ENCODE measurements at regions not wholly inside any gene's neighbourhood (a gene's known extent, or its start where the extent isn't known, plus 50 kb on each side); places are given as distances from the start of the nearest gene placed in this dataset.
"Not testable (repeated sequence)": the region's sequence is repeated elsewhere in the genome, so short reads cannot be mapped to it uniquely, and the experiment has no call there.

DNA sequence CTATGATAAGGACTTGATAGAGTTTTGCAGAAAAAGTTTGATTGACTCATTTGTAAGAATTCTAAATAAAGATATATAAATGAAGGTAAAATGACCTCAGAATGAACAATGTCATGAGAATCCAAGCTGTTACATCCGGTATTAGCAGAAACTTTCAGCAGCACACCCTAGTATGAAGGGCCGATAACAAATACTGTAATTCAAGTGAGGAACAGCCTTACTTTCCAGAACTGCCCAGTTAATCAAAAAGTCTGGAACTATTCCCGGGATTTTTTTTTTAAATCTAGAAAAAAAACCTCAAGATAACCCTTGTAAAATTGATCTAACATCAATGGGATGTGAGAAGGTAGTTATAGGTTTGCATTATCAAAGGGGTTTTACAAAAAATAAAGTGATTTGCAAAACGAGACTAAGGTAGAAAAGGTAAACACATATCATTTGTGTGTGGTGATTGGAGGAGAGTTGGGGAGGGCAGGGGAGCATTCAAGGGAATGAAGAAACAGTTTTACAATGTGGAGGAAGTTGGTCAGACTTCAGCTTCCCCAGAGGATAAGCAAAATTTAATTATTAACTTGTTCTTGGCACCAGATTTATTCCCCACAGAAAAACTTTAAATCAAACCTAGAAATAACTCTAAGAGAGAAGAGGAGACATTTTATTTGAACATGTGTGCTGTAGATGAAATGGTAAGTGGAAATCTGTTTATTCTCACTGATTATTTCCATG lies 75.9 kb upstream of the VCAM1 start:
- Mint-ChIP-seq H3K36me3 (ENCODE audit: insufficient read depth in 2 of 2) (peaks cover 0 to 3% of the 10 kb centered on the region in 2 donors), H3K27me3 (ENCODE audit: low read depth) (no peaks in the 10 kb centered on the region), H3K4me3 (no peak overlapping the region), H3K9me3 (peaks cover 5 to 7% of the 10 kb centered on the region in 2 donors), H3K4me1 (ENCODE audit: low read depth) (no peaks in the 10 kb centered on the region), H3K27ac (no peak overlapping the region)
- DNase-seq (no peak), ATAC-seq (replicated peaks in 1 of 2) (no peak)

DNA sequence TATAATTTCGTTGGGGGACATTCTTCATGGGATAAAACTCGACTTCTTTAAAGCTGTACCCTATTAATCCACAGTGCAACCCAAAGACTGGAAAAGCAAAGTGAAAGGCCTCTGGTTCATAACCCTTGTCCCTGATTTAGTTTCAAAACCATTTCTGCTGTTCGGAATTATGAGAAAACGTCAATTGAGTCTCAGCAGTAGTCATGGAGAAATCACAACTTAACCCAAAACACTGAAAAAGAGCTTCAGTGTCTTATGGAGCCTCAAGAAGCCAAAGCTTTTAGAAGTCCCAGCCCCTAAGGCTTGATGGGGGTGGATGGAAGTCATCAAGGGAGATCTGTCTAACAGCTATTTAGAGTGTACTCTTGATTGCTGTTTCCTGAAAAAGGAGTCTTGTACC lies 73.5 kb upstream of the VCAM1 start:
- H3K27ac Mint-ChIP-seq = no peak overlapping the region
- peaks cover 10 to 12% of the 10 kb centered on the region in 2 donors for H3K9me3 Mint-ChIP-seq
- H3K36me3 Mint-ChIP-seq (ENCODE audit: insufficient read depth in 2 of 2) = peaks cover 4% of the 10 kb centered on the region in 2 donors
- H3K27me3 Mint-ChIP-seq (ENCODE audit: low read depth) = peaks cover 11% of the 10 kb centered on the region
- H3K4me3 Mint-ChIP-seq = no peak overlapping the region
- ATAC-seq (replicated peaks in 1 of 2) (no peak), DNase-seq (no peak)
- H3K4me1 Mint-ChIP-seq (ENCODE audit: low read depth) = no peaks in the 10 kb centered on the region

DNA sequence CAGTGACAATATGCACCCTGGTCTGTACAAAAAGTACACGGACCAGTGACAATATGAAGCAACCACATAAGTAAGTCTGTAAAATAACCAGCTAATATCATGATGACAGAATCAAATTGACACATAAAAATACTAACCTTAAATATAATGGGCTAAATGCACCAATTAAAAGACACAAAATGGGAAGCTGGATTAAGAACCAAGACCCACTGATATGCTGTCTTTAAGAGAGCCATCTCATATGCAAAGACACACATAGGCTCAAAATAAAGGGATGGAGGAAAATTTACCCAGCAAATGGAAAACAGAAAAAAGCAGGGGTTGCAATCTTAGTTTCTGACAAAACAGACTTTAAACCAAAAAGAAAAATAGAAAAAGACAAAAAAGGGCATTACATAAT lies 70.4 kb upstream of the VCAM1 start:
- Mint-ChIP-seq H3K4me1 (ENCODE audit: low read depth) (no peaks in the 10 kb centered on the region), H3K9me3 (peaks cover 12 to 13% of the 10 kb centered on the region in 2 donors), H3K27ac (no peak overlapping the region), H3K36me3 (ENCODE audit: insufficient read depth in 2 of 2) (peaks cover 4% of the 10 kb centered on the region in 2 donors), H3K4me3 (no peak overlapping the region), H3K27me3 (ENCODE audit: low read depth) (peaks cover 11% of the 10 kb centered on the region)
- ATAC-seq (replicated peaks in 1 of 2) (no peak), DNase-seq (no peak)

DNA sequence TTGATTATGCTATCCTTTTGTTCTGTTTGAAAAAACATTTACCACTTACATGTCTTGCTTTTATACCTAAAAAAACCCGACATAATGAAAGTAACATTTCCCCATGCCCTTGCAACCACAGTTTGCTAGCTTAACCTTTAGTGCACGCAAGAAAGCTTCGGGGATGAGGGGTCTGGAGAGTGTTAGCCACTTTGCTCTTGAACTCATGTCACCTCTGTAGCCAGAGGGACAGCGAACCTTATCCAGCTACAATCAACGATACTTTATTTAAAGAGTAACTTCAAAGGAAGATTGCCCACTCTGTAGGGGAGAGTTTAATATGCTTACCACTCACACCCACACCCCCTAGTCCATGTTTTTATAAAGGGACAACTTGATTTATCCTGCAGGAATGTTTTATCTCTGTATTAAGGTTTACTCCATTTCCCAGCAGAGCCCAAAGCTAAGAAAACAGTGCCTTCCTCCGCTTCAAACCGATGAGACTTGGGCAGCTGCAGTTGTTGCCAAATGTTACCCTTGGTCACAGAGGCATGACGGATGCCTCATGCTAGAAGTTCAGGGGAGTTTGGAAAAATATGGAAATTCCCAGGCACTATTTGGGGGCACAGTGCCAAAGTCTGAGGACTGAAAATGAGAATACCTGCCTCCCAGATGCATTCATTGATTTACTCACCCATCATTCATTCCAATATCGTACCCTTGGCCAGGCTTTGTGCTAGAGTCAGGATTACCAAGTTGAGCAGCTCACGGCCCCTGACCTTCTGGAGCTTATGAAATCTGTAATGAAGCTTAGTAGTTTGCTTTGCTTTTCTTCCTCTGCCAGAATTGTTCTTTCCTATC lies 61.4 kb upstream of the VCAM1 start:
- Mint-ChIP-seq H3K4me3 (no peak overlapping the region), H3K27me3 (ENCODE audit: low read depth) (no peaks in the 10 kb centered on the region), H3K9me3 (peaks cover 1 to 3% of the 10 kb centered on the region in 2 donors), H3K27ac (no peak overlapping the region), H3K36me3 (ENCODE audit: insufficient read depth in 2 of 2) (no peaks in the 10 kb centered on the region), H3K4me1 (ENCODE audit: low read depth) (no peaks in the 10 kb centered on the region)
- DNase-seq = no peak
- ATAC-seq (replicated peaks in 1 of 2) = no peak

DNA sequence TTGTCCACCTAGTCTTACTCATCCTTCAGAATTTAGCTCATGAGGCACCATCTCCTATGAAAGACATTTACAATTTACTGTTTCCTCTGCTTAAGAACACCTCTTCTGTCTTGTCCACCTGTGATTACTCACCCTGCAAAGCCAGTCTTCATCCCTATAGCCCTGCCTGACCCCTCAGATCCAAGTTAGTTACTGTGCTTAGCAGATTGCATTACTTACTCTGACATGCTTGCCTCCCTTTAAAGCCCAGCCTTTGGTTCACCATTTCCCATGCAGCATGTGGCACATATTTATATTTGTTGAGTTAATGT lies 60.9 kb upstream of the VCAM1 start:
- no peak for ATAC-seq (replicated peaks in 1 of 2)
- no peaks in the 10 kb centered on the region for H3K27me3 Mint-ChIP-seq (ENCODE audit: low read depth)
- H3K27ac Mint-ChIP-seq = no peak overlapping the region
- peaks cover under 1 to 1% of the 10 kb centered on the region in 2 donors for H3K9me3 Mint-ChIP-seq
- no peaks in the 10 kb centered on the region for H3K36me3 Mint-ChIP-seq (ENCODE audit: insufficient read depth in 2 of 2)
- DNase-seq = no peak
- H3K4me1 Mint-ChIP-seq (ENCODE audit: low read depth) = no peaks in the 10 kb centered on the region
- H3K4me3 Mint-ChIP-seq = no peak overlapping the region

DNA sequence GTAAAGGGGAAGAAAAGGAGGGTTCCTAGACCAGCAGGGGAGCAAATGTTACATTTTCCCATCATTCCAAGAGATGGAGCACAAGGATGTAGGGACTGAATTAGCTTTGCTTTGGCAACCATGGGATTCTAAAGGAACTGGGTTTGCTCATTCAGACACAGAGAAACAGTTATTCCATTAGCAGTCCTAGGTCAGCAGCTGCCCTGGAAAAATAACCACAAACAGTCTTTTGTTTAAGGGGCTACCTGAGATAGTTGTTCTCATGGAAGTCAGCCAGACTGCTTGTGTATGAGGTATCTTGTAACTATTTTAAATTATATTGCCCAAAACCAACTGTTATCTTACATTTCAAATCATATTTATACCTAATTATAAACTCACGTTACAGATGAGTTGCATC lies 58.4 kb upstream of the VCAM1 start:
- Mint-ChIP-seq H3K27ac (no peak overlapping the region), H3K36me3 (ENCODE audit: insufficient read depth in 2 of 2) (no peaks in the 10 kb centered on the region), H3K27me3 (ENCODE audit: low read depth) (no peaks in the 10 kb centered on the region), H3K4me1 (ENCODE audit: low read depth) (no peaks in the 10 kb centered on the region), H3K4me3 (no peak overlapping the region), H3K9me3 (peaks cover 0 to 1% of the 10 kb centered on the region in 2 donors)
- no peak for DNase-seq
- ATAC-seq (replicated peaks in 1 of 2) = no peak

DNA sequence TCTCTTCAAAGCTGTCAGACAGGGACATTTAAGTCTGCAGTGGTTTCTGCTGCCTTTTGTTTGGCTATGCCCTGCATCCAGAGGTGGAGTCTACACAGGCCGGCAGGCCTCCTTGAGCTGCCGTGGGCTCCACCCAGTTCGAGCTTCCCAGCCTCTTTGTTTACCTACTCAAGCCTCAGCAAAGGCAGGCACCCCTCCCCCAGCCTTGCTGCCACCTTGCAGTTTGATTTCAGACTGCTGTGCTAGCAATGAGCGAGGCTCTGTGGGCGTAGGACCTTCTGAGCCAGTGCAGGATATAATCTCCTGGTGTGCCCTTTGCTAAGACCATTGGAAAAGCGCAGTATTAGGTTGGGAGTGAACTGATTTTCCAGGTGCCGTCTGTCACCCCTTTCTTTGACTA lies 51.0 kb upstream of the VCAM1 start:
- not testable (repeated sequence) for H3K9me3 Mint-ChIP-seq; H3K4me3 Mint-ChIP-seq; DNase-seq; ATAC-seq (replicated peaks in 1 of 2); H3K36me3 Mint-ChIP-seq (ENCODE audit: insufficient read depth in 2 of 2); H3K4me1 Mint-ChIP-seq (ENCODE audit: low read depth); H3K27me3 Mint-ChIP-seq (ENCODE audit: low read depth); H3K27ac Mint-ChIP-seq
